DND-41 (cell line): ENCODE measurements at regions not wholly inside any gene's neighbourhood (a gene's known extent, or its start where the extent isn't known, plus 50 kb on each side); places are given as distances from the start of the nearest gene placed in this dataset.

Source experiments
- ATAC-seq: fragments of 200-7000 bp; cut with Tn5 transposase; 3 replicates; pipeline ENCODE4 v1.9.1; 2021; ENCODE audit warnings: low read depth; ENCODE audit not compliant: insufficient read depth
- DNase-seq: peaks from one replicate; pipeline ENCODE4 v3.0.0-alpha.2; 2020
- H2AFZ ChIP-seq: 2 replicates; pipeline ENCODE4 v1.6.0; 2012; ENCODE audit warnings: low read depth, low read length
- H3K27ac ChIP-seq: 2 replicates; pipeline ENCODE4 v1.5.1; 2012; ENCODE audit warnings: low read length, inconsistent platforms
- H3K27me3 ChIP-seq: fragments of 200-600 bp; sonication (generic); 2 replicates; pipeline ENCODE4 v1.6.0; 2012; ENCODE audit warnings: low read length, mild to moderate bottlenecking, inconsistent platforms; ENCODE audit not compliant: insufficient read depth, poor library complexity
- H3K36me3 ChIP-seq: 2 replicates; pipeline ENCODE4 v1.5.1; 2012; ENCODE audit warnings: low read length, inconsistent platforms; ENCODE audit not compliant: insufficient read depth
- H3K4me1 ChIP-seq: 2 replicates; pipeline ENCODE4 v1.5.1; 2012; ENCODE audit warnings: mild to moderate bottlenecking, low read length; ENCODE audit not compliant: insufficient read depth
- H3K4me2 ChIP-seq: 2 replicates; pipeline ENCODE4 v1.6.0; 2012; ENCODE audit warnings: mild to moderate bottlenecking, moderate library complexity, low read length, inconsistent platforms; ENCODE audit not compliant: insufficient read depth
- H3K4me3 ChIP-seq, 2 experiments: fragments of 200-600 bp in 1 of 2; shearing (Covaris generic) in 1 of 2; 2 replicates each; pipeline ENCODE4 v1.5.1; 2012 to 2016; ENCODE audit warnings: inconsistent platforms in 2 of 2, low read length in 2 of 2, mild to moderate bottlenecking in 2 of 2, low read depth in 1 of 2, moderate library complexity in 1 of 2
- H3K79me2 ChIP-seq: 2 replicates; pipeline ENCODE4 v1.6.0; 2012; ENCODE audit warnings: low read length, inconsistent platforms; ENCODE audit not compliant: insufficient read depth
- H3K9ac ChIP-seq: 2 replicates; pipeline ENCODE4 v1.6.0; 2012; ENCODE audit warnings: low read depth, mild to moderate bottlenecking, inconsistent platforms, low read length, moderate library complexity
- H3K9me3 ChIP-seq: 2 replicates; pipeline ENCODE4 v1.5.1; 2012; ENCODE audit warnings: low read length, moderate library complexity, mild to moderate bottlenecking, inconsistent platforms; ENCODE audit not compliant: insufficient read depth, severe bottlenecking
- H4K20me1 ChIP-seq: 2 replicates; pipeline ENCODE4 v1.6.0; 2012; ENCODE audit warnings: low read length; ENCODE audit not compliant: insufficient read depth
- EZH2 ChIP-seq: IDR thresholded peaks from 3 replicates; pipeline ENCODE4 v1.6.1; 2012; ENCODE audit warnings: borderline replicate concordance, low read depth, mild to moderate bottlenecking, moderate library complexity, low read length, inconsistent platforms; ENCODE audit not compliant: severe bottlenecking
- TF ChIP-seq, protein P1 (sequence below): IDR thresholded peaks from 2 replicates; pipeline ENCODE4 v1.5.1; 2012; ENCODE audit warnings: borderline replicate concordance, low read length, moderate library complexity, mild to moderate bottlenecking; ENCODE audit not compliant: poor library complexity, severe bottlenecking; ENCODE audit errors: extremely low read depth

DNA sequence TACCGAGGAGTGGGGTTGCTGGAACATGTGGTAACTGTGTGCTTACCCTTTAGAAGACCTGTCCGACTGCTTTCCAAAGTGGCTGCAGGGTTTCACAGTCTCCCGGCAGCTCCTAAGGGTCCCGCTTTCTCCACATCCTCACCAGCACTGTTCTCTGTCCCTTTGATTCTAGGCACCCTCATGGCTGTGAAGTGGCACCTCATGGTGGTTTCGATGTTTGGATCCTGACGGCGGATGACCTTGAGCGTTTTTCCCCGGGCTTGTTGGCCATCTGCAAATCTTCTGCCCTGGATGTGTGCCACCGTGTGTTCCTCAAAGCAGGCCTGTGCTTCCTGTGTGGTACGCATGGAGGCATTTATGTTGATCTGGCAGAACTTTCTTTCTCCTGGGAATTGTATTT is 292.5 kb upstream of the HDAC4 start:
- no peaks in the 10 kb centered on the region for H3K9me3 ChIP-seq
- ATAC-seq (no peak), DNase-seq (peak; percentile 2)
- H3K9ac ChIP-seq: no peak overlapping the region
- H2AFZ ChIP-seq: no peak overlapping the region
- H3K4me3 ChIP-seq: no peak overlapping the region
- H3K4me2 ChIP-seq: no peak overlapping the region
- H3K79me2 ChIP-seq: no peaks in the 10 kb centered on the region
- no peak for TF ChIP-seq EZH2
- TF ChIP-seq, protein P1, sequence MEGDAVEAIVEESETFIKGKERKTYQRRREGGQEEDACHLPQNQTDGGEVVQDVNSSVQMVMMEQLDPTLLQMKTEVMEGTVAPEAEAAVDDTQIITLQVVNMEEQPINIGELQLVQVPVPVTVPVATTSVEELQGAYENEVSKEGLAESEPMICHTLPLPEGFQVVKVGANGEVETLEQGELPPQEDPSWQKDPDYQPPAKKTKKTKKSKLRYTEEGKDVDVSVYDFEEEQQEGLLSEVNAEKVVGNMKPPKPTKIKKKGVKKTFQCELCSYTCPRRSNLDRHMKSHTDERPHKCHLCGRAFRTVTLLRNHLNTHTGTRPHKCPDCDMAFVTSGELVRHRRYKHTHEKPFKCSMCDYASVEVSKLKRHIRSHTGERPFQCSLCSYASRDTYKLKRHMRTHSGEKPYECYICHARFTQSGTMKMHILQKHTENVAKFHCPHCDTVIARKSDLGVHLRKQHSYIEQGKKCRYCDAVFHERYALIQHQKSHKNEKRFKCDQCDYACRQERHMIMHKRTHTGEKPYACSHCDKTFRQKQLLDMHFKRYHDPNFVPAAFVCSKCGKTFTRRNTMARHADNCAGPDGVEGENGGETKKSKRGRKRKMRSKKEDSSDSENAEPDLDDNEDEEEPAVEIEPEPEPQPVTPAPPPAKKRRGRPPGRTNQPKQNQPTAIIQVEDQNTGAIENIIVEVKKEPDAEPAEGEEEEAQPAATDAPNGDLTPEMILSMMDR: no peak
- no peak overlapping the region for H3K27ac ChIP-seq
- H3K36me3 ChIP-seq: no peaks in the 10 kb centered on the region
- no peaks in the 10 kb centered on the region for H3K27me3 ChIP-seq
- no peaks in the 10 kb centered on the region for H4K20me1 ChIP-seq
- peaks cover 8% of the 10 kb centered on the region for H3K4me1 ChIP-seq

DNA sequence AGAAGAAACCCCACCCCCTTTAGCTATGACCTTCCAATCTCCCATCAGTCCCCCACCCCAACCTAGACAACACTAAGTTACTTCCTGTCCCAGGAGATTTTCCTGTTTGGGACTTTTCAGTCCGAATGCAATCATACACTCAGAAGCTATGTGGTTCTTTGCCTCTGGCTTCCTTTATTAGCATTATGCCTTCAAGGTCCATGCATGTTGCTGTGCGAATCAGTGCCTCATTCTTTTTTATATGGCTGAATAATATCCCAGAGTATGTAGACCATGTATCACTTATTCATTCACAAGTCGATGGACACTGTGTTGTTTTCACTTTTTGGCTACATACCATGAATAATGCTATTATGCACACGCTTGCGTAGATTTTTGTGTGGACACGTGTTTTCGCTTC is 292.1 kb upstream of the HDAC4 start:
- TF ChIP-seq EZH2: no peak
- TF ChIP-seq, protein P1: no peak
- ATAC-seq: no peak
- Histone ChIP-seq H3K79me2 (no peaks in the 10 kb centered on the region), H3K36me3 (no peaks in the 10 kb centered on the region), H3K9ac (no peak overlapping the region), H2AFZ (no peak overlapping the region), H3K27me3 (no peaks in the 10 kb centered on the region), H3K4me2 (no peak overlapping the region), H3K9me3 (no peaks in the 10 kb centered on the region), H4K20me1 (no peaks in the 10 kb centered on the region), H3K4me3 (no peak overlapping the region), H3K27ac (no peak overlapping the region), H3K4me1 (peaks cover 11% of the 10 kb centered on the region)
- no peak for DNase-seq

DNA sequence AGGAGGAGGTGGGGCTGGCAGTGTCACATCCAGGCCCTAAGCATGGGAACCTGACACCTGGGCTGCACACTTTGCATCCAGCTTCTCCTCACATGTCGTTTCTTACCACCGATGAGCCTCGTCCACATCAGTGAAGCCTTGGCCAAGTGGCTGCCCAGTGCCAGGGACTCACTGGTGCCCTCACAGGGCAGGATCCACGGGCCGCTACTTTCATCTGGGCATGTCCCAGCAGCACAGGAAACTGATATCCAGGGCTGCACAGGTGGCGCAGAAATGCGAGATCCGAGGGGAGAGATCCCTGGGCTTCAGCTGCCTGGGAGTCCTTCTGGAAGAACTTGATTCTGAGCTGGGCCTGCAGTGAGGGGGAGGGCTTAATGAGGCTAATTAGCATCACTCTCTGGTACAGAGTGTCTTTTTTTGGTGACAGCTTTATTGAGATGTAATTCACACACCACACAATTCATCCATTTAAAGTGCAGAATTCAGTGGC is 291.6 kb upstream of the HDAC4 start:
- H2AFZ ChIP-seq: no peak overlapping the region
- TF ChIP-seq, protein P1: no peak
- TF ChIP-seq EZH2: no peak
- DNase-seq (peak; percentile 2), ATAC-seq (no peak)
- H3K36me3 ChIP-seq: no peaks in the 10 kb centered on the region
- H3K9me3 ChIP-seq: no peaks in the 10 kb centered on the region
- no peak overlapping the region for H3K27ac ChIP-seq
- H3K4me2 ChIP-seq: no peak overlapping the region
- no peak overlapping the region for H3K4me3 ChIP-seq
- H4K20me1 ChIP-seq: no peaks in the 10 kb centered on the region
- H3K4me1 ChIP-seq: peaks cover 11% of the 10 kb centered on the region
- no peaks in the 10 kb centered on the region for H3K79me2 ChIP-seq
- no peaks in the 10 kb centered on the region for H3K27me3 ChIP-seq
- H3K9ac ChIP-seq: no peak overlapping the region

DNA sequence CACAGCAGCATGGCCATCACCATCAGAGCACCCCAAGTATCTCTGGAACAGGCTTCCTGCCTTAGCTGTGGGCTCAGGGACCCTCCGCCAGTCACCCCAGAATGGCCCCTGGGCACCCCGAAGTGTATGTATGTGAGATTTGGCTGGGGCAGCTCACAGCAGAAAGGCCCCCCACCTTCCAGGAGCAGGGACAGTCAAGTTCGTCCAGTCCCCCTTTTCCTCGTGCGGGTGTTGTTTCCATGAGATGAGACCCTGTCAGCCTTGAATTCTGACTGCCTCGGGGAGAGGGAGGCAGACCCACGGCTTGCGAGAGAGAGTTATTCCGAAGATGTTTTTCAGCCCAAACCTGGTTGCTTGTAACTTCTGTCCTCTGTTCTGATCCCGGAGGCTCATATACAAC is 290.9 kb upstream of the HDAC4 start:
- H3K4me1 ChIP-seq: peaks cover 11% of the 10 kb centered on the region
- H4K20me1 ChIP-seq: no peaks in the 10 kb centered on the region
- H3K27ac ChIP-seq: no peak overlapping the region
- H3K36me3 ChIP-seq: no peaks in the 10 kb centered on the region
- no peak overlapping the region for H3K4me2 ChIP-seq
- ATAC-seq: no peak
- H3K9ac ChIP-seq: no peak overlapping the region
- no peaks in the 10 kb centered on the region for H3K9me3 ChIP-seq
- TF ChIP-seq, protein P1: no peak
- no peak for TF ChIP-seq EZH2
- DNase-seq: peak; percentile 1
- H3K79me2 ChIP-seq: no peaks in the 10 kb centered on the region
- no peaks in the 10 kb centered on the region for H3K27me3 ChIP-seq
- H2AFZ ChIP-seq: no peak overlapping the region
- H3K4me3 ChIP-seq: no peak overlapping the region
